CD4-positive, alpha-beta T cell treated with Interleukin-15 for 1 hour (primary cell): ENCODE measurements at regions not wholly inside any gene's neighbourhood (a gene's known extent, or its start where the extent isn't known, plus 50 kb on each side); places are given as distances from the start of the nearest gene placed in this dataset.

Source experiments
- DNase-seq: peaks from one replicate; pipeline ENCODE4 v3.0.0-alpha.2; 2020

GRCh38 chr5:73256012-73256411 is 83.0 kb downstream of the TMEM174 start:
- DNase-seq: no peak

- no peak for DNase-seq
Measured at GRCh38 chr5:73254642-73255041, 81.6 kb downstream of the TMEM174 start.

GRCh38 chr5:73253047-73253660 is 80.2 kb downstream of the TMEM174 start:
- no peak for DNase-seq

- no peak for DNase-seq
Measured at GRCh38 chr5:73250645-73251044, 77.7 kb downstream of the TMEM174 start.

GRCh38 chr5:73242735-73243134 is 69.7 kb downstream of the TMEM174 start:
- no peak for DNase-seq

GRCh38 chr5:73238873-73239272 is 65.9 kb downstream of the TMEM174 start:
- no peak for DNase-seq

- no peak for DNase-seq
Measured at GRCh38 chr5:73236541-73237128, 63.6 kb downstream of the TMEM174 start.

- no peak for DNase-seq
Measured at GRCh38 chr5:73234204-73234555, 61.2 kb downstream of the TMEM174 start.

GRCh38 chr5:73233461-73234203 is 60.6 kb downstream of the TMEM174 start:
- DNase-seq: no peak

- DNase-seq: no peak
Measured at GRCh38 chr5:73233053-73233460, 60.1 kb downstream of the TMEM174 start.

GRCh38 chr5:73232266-73233041 is 59.5 kb downstream of the TMEM174 start:
- DNase-seq: no peak

- DNase-seq: no peak
Measured at GRCh38 chr5:73231246-73231778, 58.3 kb downstream of the TMEM174 start.

- no peak for DNase-seq
Measured at GRCh38 chr5:73230264-73231245, 57.6 kb downstream of the TMEM174 start.

- DNase-seq: no peak
Measured at GRCh38 chr5:73229271-73229670, 56.3 kb downstream of the TMEM174 start.

- no peak for DNase-seq
Measured at GRCh38 chr5:73228052-73228451, 55.1 kb downstream of the TMEM174 start.
